GM21723 (cell line): ENCODE measurements at regions not wholly inside any gene's neighbourhood (a gene's known extent, or its start where the extent isn't known, plus 50 kb on each side); places are given as distances from the start of the nearest gene placed in this dataset.
"Not testable (repeated sequence)": the region's sequence is repeated elsewhere in the genome, so short reads cannot be mapped to it uniquely, and the experiment has no call there.

Experiments
- ATAC-seq: cut with Tn5 transposase; IDR thresholded peaks from one replicate; pipeline ENCODE4 v1.9.1; 2021; ENCODE audit warnings: mild to moderate bottlenecking, moderate library complexity; ENCODE audit not compliant: unreplicated experiment

- ATAC-seq, result no peak
These were observed 93.7 kb downstream of the TRIM43 start for GRCh38 chr2:95685513-95685912.

- not testable (repeated sequence) for ATAC-seq
These were observed 94.4 kb downstream of the TRIM43 start for GRCh38 chr2:95686056-95686825.

GRCh38 chr2:95687852-95688251, 96.1 kb downstream of the TRIM43 start:
- not testable (repeated sequence) for ATAC-seq

- ATAC-seq, result not testable (repeated sequence)
These were observed 99.4 kb downstream of the TRIM43 start for GRCh38 chr2:95691210-95691609.

- not testable (repeated sequence) for ATAC-seq
These were observed 101.5 kb downstream of the TRIM43 start for GRCh38 chr2:95693071-95693846.

- no peak for ATAC-seq
These were observed 103.8 kb downstream of the TRIM43 start for GRCh38 chr2:95695613-95696012.

- ATAC-seq, result no peak
These were observed 106.3 kb downstream of the TRIM43 start for GRCh38 chr2:95698146-95698545.

- ATAC-seq, result not testable (repeated sequence)
These were observed 107.7 kb downstream of the TRIM43 start for GRCh38 chr2:95699201-95700184.

GRCh38 chr2:95700519-95700918, 108.7 kb downstream of the TRIM43 start:
- ATAC-seq, result no peak

- ATAC-seq, result no peak
These were observed 110.7 kb downstream of the TRIM43 start for GRCh38 chr2:95702471-95702870.

- ATAC-seq, result not testable (repeated sequence)
These were observed 115.4 kb downstream of the TRIM43 start for GRCh38 chr2:95707161-95707560.

GRCh38 chr2:95707837-95708236, 116.0 kb downstream of the TRIM43 start:
- no peak for ATAC-seq

GRCh38 chr2:95709831-95710230, 118.0 kb downstream of the TRIM43 start:
- ATAC-seq, result no peak

GRCh38 chr2:95713470-95714177, 121.8 kb downstream of the TRIM43 start:
- ATAC-seq, result not testable (repeated sequence)

- not testable (repeated sequence) for ATAC-seq
These were observed 122.6 kb downstream of the TRIM43 start for GRCh38 chr2:95714398-95714797.

- ATAC-seq, result no peak
These were observed 127.8 kb downstream of the TRIM43 start for GRCh38 chr2:95719473-95720060.

GRCh38 chr2:95721726-95722125, 129.9 kb downstream of the TRIM43 start:
- no peak for ATAC-seq

GRCh38 chr2:95722131-95722697, 130.4 kb downstream of the TRIM43 start:
- no peak for ATAC-seq

GRCh38 chr2:95723627-95724210, 131.9 kb downstream of the TRIM43 start:
- ATAC-seq, result not testable (repeated sequence)
